ENCODE measurements at regions not wholly inside any gene's neighbourhood (a gene's known extent, or its start where the extent isn't known, plus 50 kb on each side); places are given as distances from the start of the nearest gene placed in this dataset.

- TF ChIP-seq ZNF331 (CRISPR knock-in tag; IDR thresholded peaks at IDR 0.05; ENCODE audit: low read depth) (no peak), NANOG (IDR thresholded peaks at IDR 0.05; ENCODE audit: borderline replicate concordance) (no peak), ZNF462 (CRISPR knock-in tag; IDR thresholded peaks at IDR 0.05) (no peak), CREB1 (CRISPR knock-in tag; IDR thresholded peaks at IDR 0.05; ENCODE audit: low read depth) (no peak), POLR2AphosphoS5 (IDR thresholded peaks at IDR 0.05; ENCODE audit: low read depth) (no peak)
Observed at GRCh38 chr1:5140136-5140535, 485.7 kb downstream of the AJAP1 start (continued).

- H3K27me3 Mint-ChIP-seq (ENCODE audit: insufficient read depth, low read depth, poor library complexity) = peaks cover 2% of the 10 kb centered on the region
- H3K9me3 Mint-ChIP-seq = 0 out of 3 replicates have a peak, but pooled peaks cover 3% of the 10 kb centered on the region
- H3K4me1 ChIP-seq (ENCODE audit: insufficient read depth) = no peaks in the 10 kb centered on the region
- no peaks in the 10 kb centered on the region for H3K4me1 Mint-ChIP-seq
- no peaks in the 10 kb centered on the region for H3K36me3 Mint-ChIP-seq (ENCODE audit: low read depth)
- H3K79me2 ChIP-seq (replicated peaks; ENCODE audit: insufficient read depth) = no peaks in the 10 kb centered on the region
- H3K4me2 ChIP-seq = no peak overlapping the region
- no peak overlapping the region for H3K27ac ChIP-seq (ENCODE audit: low read depth)
- ATAC-seq (no peak), DNase-seq (ENCODE audit: low spot score) (no peak)
- no peaks in the 10 kb centered on the region for H3F3A ChIP-seq (replicated peaks; ENCODE audit: low read depth)
- H4K20me1 ChIP-seq (replicated peaks; ENCODE audit: insufficient read depth) = no peaks in the 10 kb centered on the region
- no peaks in the 10 kb centered on the region; the same call in 1 of the 2 replicates for H3K36me3 ChIP-seq (ENCODE audit: insufficient read depth)
- no peak overlapping the region for H2AFZ ChIP-seq
- no peak overlapping the region for H3K27ac Mint-ChIP-seq
- H3K4me3 ChIP-seq = no peak overlapping the region
- H3K9me2 ChIP-seq (ENCODE audit: insufficient read depth) = no peaks in the 10 kb centered on the region
- no peak overlapping the region for H3K4me3 Mint-ChIP-seq
- no peaks in the 10 kb centered on the region for H3K27me3 ChIP-seq (ENCODE audit: insufficient read depth)
- no peak for TF ChIP-seq POLR2AphosphoS5 (IDR thresholded peaks at IDR 0.05; ENCODE audit: low read depth)
- TF ChIP-seq CTCF (conservative IDR thresholded peaks at IDR 0.05; ENCODE audit: low read depth in 2 of 2) = no peak
- no peak for TF ChIP-seq CREB1 (CRISPR knock-in tag; IDR thresholded peaks at IDR 0.05; ENCODE audit: low read depth)
- no peak for TF ChIP-seq JUNB (IDR thresholded peaks at IDR 0.05; ENCODE audit: unreplicated experiment)
- TF ChIP-seq EZH2 (IDR thresholded peaks at IDR 0.05; ENCODE audit: low read depth, unreplicated experiment) = no peak
- no peak for TF ChIP-seq EZH2phosphoT487 (IDR thresholded peaks at IDR 0.05; ENCODE audit: unreplicated experiment)
Observed at GRCh38 chr1:5129746-5130355, 475.4 kb downstream of the AJAP1 start.
